HG03159 (cell line): ENCODE measurements at regions not wholly inside any gene's neighbourhood (a gene's known extent, or its start where the extent isn't known, plus 50 kb on each side); places are given as distances from the start of the nearest gene placed in this dataset.

Source experiments
- ATAC-seq: cut with Tn5 transposase; IDR thresholded peaks from one replicate; pipeline ENCODE4 v1.9.1; 2021; ENCODE audit warnings: mild to moderate bottlenecking, moderate library complexity; ENCODE audit not compliant: unreplicated experiment

DNA sequence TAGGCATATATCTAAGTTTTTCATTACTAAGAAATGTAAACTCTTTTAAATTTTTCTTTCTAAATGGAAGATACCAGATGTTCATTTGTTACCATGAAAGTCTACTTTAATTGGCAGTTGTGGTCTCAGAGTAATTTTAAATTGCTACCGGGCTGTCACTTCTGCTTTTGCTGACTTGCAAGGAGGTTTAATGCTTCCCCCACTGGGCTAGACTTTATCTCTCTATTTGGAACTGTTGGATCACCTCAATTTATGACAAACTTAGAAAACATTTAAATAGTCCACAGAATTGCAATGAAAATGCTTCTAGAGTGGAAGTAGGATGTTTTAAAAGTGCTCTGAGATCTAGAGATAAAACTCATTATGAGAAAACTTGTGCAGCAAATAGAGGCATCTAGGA, 479.8 kb upstream of the GOT2 start:
- no peak for ATAC-seq

DNA sequence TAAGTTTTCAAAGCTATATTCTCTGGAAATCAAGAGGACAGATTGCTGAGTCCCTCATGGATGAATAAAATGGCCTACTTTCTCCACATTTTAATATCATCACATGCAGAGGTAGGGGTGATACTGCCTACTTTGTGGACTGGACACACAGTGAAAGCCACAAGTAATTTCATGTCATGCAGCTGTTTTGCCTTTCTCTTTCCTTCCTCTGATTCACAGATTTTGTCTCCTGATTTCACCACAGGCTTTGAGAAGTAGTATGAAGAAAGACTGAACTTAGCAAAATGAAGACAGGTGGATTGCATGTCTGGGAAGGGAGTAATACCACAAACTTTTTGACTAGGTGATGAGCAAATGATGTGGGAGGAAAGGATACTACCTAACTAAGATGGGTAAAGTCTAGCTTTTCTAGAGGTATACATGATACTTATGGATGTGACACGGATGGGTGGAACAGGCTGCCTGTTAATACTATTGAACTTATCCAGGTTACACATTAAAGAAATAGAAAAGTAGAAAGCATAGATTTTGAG, 478.4 kb upstream of the GOT2 start:
- ATAC-seq: no peak

DNA sequence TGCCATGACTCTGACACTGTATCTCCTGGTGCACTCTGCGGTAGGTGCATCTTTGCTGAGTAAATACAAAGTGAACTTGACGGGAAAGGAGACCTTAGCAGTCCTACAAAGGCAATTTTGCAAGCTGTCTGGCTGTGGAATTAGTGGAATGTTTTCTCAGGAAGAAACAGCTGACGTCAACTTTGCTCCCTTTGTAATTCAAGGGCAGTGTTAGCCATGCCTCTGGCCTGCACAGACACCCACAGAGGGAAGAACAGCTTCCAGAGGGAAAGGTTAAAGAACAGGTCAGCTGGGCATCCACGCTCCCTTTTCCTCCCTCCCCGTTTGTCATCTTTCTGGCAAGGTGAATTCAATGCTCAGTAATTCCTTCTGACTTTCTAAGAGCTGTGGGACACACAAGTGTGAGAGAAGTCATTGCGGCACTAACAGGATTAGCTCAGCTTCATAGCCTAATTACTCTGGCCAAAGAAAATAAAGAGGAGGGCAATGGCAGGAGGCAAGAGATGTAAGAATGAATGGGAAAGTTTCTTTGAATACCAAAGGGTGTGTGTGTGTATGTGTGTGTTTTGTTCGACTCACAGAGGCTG, 476.9 kb upstream of the GOT2 start:
- no peak for ATAC-seq

DNA sequence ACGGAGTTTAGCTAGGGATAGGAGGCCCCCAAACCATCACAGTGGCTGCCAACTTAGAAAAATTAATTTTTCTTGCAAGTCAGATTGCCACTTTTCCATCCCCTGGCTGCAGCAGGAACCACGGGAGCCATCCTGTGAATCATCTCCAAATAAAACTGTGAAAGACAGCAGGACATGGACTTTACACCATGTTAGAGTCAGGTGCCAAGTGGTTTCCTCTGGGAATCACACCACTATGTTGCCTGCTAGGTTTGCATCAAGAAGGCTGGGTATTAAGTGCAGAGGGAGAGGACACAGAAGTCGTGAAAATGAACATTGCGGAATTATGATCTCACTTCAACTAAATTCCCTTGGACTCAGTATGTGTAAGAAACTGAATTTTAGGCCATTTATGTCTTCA, 471.3 kb upstream of the GOT2 start:
- ATAC-seq: no peak

DNA sequence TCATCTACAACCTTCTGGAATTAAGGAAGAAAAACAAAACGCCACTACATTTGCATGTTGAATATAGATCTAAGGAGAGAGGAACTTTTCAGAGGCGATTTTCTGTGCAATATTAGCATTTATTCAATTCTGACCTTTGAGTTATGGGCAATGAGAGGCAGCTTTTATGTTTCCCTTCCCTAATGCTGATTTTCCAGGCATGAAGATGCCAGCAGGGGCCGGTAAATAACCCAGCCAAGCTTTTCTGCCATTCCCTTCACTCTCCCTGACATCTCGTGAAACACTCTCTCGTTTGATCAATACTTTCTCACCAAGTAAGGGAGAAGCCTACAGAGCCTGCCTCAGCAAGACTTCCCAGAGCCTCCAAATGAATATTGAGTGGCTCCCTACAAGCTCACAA, 470.5 kb upstream of the GOT2 start:
- ATAC-seq: no peak

DNA sequence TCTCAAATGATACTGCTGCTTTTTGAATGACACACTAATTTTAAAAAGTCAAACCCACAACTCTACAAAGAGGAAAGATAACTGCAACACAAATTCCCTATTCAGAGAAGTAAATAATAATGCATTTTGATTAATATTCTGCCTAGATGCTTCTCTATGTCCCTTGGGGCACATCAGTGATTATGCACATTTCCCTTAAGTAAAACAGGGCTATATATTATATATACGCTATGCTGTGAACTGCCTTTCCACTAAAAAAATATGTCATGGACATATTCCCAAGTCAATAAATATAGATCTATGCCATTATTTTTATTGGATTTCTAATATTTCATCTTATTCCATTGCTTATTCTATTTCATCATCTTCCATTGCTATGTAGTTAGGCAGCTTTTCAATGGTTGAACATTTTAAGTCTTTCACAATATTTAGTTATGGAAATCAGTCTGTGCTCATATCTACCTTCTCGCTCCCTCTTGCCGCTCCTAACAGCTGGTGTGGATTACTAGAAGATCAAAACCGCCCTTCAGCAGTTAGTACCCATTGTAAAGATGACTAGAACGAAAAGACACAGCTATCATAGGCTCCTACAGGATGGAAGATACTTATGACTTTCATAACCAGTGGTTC, 468.2 kb upstream of the GOT2 start:
- no peak for ATAC-seq

DNA sequence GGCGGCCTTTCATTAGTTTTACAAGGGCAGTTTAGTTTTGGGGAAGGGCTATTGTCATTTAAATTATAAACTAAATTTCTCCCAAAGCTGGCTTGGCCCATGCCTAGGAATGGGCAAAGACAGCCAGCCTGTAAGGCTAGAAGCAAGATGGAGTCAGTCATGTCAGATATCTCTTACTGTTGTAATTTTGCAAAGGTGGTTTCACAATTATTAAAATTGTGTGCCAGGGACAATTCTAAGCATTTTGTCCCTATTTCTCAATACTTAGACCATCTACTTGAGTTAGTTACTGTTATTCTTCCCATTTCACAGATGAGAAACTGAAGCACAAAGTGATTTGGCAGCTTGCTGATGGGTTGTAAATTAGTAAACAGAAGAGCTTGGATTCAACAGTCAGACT, 467.7 kb upstream of the GOT2 start:
- ATAC-seq: no peak

DNA sequence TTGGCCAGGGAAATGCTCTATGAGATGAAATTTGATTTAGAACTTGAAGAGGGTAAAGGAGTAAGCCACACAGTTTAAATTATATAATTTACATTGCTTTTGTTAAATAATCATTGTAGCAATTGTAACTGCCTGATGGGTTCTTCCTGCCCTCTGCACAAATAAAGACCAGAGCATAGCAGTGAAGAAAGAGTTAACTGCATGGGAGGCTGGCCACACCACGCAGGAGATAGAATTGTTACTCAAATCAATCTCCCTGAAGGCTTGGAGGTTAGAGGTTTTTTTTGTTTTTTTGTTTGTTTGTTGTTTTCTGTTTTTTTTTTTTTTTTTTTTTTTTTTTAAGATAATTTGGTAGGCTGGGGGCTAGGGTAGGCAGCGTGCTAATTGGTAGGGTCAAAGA, 467.0 kb upstream of the GOT2 start:
- no peak for ATAC-seq

DNA sequence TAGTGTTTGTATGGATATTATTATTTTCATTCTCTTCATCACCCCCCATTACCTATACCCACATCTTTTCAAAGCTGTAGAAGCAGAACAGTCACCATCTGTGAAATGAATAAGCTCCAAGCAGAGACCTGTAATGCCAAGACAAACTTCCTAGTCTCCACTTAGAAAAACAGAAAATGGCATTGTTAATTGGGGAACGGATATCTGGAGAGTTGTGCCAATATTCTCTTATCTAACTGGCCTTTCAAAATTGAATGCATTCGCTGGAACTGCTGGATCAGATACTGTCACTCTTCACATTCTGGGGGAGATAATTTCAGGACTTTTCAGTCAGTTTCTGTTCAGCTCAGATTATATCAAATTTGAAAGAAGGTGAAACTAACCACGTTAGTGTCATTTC, 464.4 kb upstream of the GOT2 start:
- no peak for ATAC-seq

DNA sequence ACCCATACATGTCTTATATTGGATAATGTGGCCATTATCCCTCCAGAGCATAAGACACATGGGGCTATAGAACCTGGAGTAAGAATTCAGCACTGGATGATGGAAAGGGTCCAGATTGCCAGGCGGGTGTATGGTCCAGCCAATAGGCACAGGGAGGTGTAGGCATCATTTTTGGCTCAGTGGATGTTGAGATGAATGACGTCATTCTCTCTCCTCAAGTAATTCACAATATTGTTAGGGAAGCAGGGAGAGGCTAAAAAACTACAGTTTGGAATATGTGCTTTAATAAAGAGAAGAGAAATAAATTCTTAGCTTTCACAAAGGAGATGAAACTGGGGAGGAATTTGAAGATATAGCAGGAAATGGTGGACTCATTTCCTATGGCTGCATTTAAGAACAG, 461.1 kb upstream of the GOT2 start:
- no peak for ATAC-seq

DNA sequence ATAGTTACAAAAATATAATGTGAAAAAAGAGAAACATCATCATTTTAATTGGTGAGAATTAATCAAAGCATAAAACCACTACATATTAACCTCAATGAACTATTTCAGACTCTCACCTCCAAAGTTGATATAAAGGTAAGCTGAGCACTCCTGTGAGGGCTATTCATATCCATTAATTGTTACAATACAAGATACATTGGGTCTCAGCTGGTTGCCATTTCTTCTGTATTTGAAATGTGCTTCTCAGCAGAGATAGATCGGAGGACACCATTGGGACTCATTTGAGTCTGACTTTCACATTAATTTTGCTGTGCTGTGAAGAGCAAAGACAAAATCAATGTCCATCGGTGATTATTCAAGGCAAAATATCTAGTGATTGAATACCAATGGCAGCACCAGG, 459.5 kb upstream of the GOT2 start:
- ATAC-seq: no peak

DNA sequence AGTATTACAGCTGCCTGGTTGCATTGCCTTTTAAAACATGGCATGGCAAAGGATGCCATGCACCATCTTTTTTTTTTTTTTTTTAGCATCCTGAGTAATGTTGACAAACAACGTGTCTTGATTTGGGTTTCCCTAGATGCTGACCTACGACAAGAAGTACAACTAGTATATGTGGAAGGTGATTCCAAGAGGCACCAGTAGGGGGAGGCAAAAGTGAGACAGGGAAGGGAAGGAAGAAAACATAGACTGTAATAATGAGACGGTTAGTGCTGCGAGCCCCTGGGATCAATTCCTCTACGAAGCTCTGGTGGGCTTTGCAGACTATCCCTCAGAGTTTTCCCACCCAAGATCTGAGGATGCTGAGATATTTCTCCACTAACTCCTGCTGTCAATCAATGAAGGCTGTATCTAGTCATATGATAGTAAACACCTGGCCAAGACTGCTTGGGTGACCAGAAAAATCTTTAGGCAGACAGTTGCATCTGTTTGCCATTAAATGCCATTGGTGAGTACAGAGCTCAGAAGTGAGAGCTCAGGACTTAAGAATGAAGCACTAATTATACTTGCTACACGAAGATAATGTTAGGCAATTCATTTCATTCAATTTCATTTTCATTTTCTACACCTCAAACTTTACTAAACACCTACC, 458.6 kb upstream of the GOT2 start:
- no peak for ATAC-seq

DNA sequence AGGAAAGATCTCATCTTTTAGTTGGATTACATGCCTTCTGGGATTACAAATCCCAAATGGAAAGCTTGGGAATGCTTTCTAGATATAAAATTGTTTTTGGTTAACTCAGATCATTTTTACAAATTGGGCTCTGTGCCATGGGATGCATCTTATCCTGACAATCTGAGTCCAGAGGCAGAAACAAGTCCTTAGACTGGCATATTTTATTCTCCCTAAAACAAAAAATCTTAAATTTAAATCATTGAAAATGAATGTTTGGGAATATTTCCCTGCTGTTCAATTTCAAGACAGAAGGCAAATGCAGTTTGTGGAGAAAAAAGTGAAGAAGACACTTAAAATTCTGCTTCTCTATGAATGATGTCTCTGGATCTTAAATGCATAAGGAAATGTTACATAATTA, 456.6 kb upstream of the GOT2 start:
- no peak for ATAC-seq

DNA sequence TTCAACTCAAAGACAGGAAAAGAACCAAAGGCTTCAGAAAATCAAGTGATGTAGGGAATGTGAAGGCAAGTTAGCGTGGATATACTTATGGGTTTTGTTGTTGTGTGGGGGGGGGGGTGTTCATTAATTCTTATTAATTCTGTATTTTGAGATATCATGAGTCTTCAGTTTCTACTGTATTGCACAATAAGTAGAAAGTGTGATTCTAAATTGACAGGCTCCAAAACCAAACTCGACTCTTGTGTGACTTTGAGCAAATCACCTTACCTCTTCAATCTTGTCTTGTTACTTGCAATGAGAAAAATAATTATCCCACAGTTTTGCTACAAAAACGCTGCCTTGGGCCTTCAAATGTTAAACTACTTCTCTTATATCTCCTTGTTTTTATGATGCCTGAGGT, 453.9 kb upstream of the GOT2 start:
- no peak for ATAC-seq

DNA sequence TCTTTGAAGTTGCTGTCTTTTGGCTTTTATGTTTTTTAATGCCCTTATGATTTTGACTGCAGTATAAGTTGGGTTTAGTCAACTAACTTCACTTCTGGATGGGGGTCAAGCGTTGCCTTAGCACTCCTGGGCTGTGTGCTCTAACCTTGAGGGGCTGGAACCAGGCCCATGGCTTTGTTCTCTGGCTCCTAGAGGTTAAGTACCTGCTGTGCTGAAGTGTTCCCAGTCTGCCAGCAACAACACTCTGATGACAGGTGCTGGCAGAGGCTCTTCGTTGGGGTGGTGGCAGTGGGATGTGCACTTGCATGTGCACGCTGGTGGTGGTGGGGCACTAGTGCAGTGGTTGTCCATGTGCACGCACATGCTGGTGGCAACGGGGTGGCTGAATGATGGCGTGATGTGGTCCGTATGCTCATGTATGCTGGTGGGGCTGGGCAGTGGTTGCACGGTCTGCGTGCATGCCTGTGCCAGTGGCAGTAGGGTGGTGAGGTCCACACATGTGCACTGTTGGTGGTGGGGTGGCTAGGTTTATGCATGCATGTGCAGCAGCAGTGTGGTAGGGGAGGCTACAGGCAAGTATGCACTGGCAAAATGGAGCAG, 447.8 kb upstream of the GOT2 start:
- ATAC-seq: no peak

DNA sequence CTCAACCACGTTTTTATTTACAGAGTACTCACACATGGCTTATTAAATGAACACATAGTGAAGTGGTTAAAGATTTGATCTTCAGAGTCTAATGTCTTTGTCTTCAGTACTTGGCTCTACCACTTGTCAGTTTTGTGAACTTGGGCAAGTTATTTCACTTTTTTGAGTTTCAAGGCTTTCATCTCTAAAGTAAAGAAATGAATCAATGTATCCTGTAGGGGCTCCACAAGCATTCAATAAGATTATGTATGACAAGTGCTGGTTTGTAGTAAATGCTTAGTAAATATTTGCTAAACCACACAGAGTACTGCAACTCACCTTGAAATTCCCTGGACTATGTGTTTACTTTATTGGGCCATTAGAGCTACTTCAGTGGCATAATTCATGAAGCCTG, 446.0 kb upstream of the GOT2 start:
- no peak for ATAC-seq

DNA sequence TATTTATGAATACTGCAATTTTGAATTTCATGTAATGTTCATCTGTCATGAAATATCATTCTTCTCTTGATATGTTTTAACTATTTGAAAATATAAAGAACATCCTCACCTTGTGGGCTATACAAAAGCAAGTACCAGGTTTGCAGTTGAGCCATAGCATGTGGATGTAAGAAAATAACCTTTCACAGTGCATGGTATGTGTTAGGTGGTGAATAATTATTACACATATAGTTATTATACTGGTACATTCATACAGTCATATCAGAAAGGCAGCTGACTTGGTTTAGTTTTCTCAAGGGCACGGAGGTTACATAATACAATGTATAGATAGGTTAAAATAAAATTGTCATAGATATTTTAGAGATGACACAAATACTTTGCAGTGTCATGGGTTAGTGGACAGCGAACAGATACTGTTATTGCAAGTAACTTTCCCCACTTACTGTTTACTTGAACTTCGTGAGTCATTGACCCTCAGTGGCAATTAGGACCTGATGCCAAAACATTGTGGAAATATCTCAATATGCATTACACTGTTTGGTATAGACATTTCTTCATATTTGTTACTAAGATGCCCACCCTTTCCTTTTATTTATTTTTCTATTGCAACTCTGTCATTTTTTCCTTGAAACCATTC, 445.4 kb upstream of the GOT2 start:
- ATAC-seq: no peak

DNA sequence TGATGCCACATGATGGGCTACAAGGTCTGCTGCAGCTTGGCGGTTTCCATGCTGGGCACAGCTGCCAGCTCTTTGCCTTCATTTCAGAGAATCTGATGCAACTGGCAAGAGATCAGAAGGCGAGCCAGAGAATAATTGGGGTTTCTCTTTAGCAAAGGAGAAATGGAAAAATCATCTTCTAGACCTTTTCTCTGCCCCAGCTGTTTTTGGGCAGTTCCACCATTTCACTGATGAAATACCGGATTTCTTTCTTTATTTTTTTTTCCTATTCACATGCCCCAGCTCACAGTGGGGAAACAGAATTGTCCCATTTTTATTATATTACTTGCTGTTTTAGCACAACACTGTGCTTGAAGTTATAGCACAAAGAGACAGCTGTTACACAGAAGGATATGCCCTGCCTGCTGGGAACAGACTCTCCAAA, 439.3 kb upstream of the GOT2 start:
- no peak for ATAC-seq

DNA sequence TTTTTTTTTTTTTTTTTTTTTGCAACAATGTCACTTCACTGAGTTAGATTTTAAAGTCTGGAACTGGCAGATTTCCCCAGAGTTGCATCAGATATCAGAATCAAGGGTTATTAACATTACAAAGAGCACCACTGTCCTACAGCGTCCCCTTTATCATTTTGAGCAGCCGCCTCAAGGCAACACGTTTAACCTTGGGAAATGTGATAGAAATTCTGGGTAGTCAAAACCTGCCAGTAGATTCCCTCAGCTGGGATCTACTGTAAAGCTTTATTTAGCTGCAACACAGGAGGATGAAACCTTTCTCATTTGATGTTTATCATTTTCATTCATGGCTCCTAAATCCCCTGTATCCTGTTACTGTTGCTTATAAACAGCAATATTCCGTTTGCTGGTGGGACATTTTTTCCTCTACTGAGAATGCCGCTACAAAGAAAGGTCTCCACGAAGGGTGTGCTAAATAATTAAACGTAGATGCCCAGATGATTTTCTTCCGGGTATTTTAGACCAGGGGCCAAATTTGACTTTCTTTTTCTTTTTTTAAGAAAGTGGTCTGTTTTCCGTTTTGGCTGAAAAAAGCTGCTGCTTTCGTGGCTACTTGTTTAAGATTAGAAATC, 436.1 kb upstream of the GOT2 start:
- ATAC-seq: no peak

DNA sequence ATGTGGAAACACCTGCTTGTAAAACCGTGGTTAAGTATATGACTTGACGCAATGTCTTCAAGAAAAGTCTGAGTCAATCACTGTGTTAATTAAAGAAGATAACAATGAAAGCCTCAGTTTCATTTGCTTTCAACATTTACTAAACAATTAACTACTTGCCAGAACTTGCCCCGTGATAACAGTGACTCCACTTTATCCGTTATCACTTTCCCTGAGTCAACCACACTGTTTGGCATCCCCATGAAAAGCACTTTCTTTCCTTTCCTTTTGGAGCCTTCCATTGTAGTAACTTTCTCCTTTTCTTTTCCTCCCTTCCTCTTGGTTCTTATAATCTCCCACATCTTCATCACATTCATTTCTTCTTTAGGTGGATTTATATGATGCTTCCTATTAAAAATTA, 435.1 kb upstream of the GOT2 start:
- no peak for ATAC-seq

DNA sequence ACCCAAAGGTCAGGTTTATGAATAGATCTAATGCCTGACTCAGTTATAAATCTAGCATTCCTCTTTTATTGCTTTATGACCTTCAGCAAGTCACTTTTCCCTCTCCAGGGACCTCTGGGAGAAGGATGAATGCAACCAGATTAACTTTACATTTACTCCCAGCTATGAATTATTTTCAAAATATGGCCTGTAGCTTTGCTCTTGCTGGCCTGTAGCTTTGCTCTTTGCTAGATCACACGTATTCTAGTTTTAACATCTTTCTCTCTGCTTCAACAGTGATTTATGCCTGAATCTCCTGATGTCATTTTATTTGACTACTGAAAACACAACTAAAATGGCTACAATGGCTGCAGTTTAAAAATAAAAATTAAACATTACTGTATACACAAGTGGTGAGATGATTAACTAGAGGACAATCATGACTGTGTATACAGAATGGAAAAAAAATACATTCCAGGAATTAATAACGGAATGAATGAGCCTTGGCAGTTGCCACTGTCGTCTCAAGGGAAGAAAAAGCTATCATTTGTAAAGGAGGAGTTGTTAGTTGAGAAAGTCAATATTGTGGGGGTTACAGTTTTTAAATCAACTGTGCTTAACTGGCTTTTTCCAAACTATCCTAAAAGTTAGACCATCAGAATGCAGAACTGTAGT, 434.5 kb upstream of the GOT2 start:
- ATAC-seq: no peak
